PC-3 (cell line): ENCODE measurements at regions not wholly inside any gene's neighbourhood (a gene's known extent, or its start where the extent isn't known, plus 50 kb on each side); places are given as distances from the start of the nearest gene placed in this dataset.

ENCODE experiments used
- ATAC-seq: fragments of 200-7000 bp; cut with Tn5 transposase; 2 replicates; pipeline ENCODE4 v1.9.1; 2020; ENCODE audit warnings: mild to moderate bottlenecking, moderate library complexity
- BruUV-seq: library from RNA; stranded (reverse); fragments of 400-500 nt; replicated peaks from 2 replicates; lab custom pipeline; 2021; lab: Mats Ljungman, UMichigan
- CTCF ChIA-PET: fragments of 300-600 bp; sonication (Branson Sonifier 250); formaldehyde crosslinking; loops from one replicate; lab custom pipeline; 2022; ENCODE audit warnings: antibody characterized with exemption; lab: Charles Lee
- POLR2A ChIA-PET: fragments of 300-600 bp; sonication (Branson Sonifier 250); formaldehyde crosslinking; loops from one replicate; lab custom pipeline; 2022; ENCODE audit warnings: antibody characterized with exemption; ENCODE audit not compliant: unreplicated experiment; lab: Charles Lee
- DNase-seq: peaks from one replicate; pipeline ENCODE4 v3.0.0-alpha.2; 2015
- H2AFZ ChIP-seq: fragments of 300-600 bp; sonication (generic); 2 replicates; pipeline ENCODE4 v1.6.0; 2016; ENCODE audit warnings: antibody characterized with exemption, low read length
- H3F3A ChIP-seq: fragments of 300-600 bp; sonication (generic); one replicate; pipeline ENCODE4 v1.6.0; 2017; ENCODE audit warnings: antibody characterized with exemption, low read length, control low read depth, mild to moderate bottlenecking; ENCODE audit not compliant: unreplicated experiment
- H3K27ac ChIP-seq: fragments of 300-600 bp; sonication (generic); 2 replicates; pipeline ENCODE4 v1.5.1; 2016; ENCODE audit warnings: mild to moderate bottlenecking, low read length
- H3K27me3 ChIP-seq: fragments of 300-600 bp; sonication (generic); 2 replicates; pipeline ENCODE4 v1.6.1; 2016; ENCODE audit warnings: low read length, mixed read lengths
- H3K36me3 ChIP-seq: fragments of 300-600 bp; sonication (generic); 2 replicates; pipeline ENCODE4 v1.6.1; 2016; ENCODE audit warnings: low read depth, mixed run types, low read length, mixed read lengths
- H3K4me1 ChIP-seq: fragments of 300-600 bp; sonication (generic); 2 replicates; pipeline ENCODE4 v1.5.1; 2016; ENCODE audit warnings: low read length; ENCODE audit not compliant: insufficient read depth
- H3K4me2 ChIP-seq: fragments of 300-600 bp; sonication (generic); 2 replicates; pipeline ENCODE4 v1.6.0; 2016; ENCODE audit warnings: low read length
- H3K4me3 ChIP-seq: fragments of 300-600 bp; sonication (generic); 2 replicates; pipeline ENCODE4 v1.5.1; 2016; ENCODE audit warnings: mild to moderate bottlenecking, low read length, mixed read lengths
- H3K79me2 ChIP-seq: fragments of 300-600 bp; sonication (generic); 2 replicates; pipeline ENCODE4 v1.6.1; 2017; ENCODE audit warnings: low read length, mixed read lengths
- H3K9ac ChIP-seq: fragments of 300-600 bp; sonication (generic); 2 replicates; pipeline ENCODE4 v1.6.0; 2016; ENCODE audit warnings: mild to moderate bottlenecking, low read length
- H3K9me2 ChIP-seq: fragments of 300-600 bp; sonication (generic); replicated peaks from 2 replicates; pipeline ENCODE4 v1.6.1; 2016; ENCODE audit warnings: mixed run types, low read length, mixed read lengths
- H3K9me3 ChIP-seq: fragments of 300-600 bp; sonication (generic); 2 replicates; pipeline ENCODE4 v1.6.1; 2016; ENCODE audit warnings: low read length, mixed read lengths
- H4K20me1 ChIP-seq: fragments of 300-600 bp; sonication (generic); 2 replicates; pipeline ENCODE4 v1.6.1; 2016; ENCODE audit warnings: low read length, mixed read lengths
- CTCF ChIP-seq: fragments of 300-600 bp; sonication (generic); conservative IDR thresholded peaks from 2 replicates; pipeline ENCODE4 v1.5.1; 2017; ENCODE audit warnings: antibody characterized with exemption, low read depth, mild to moderate bottlenecking, low read length
- EZH2 ChIP-seq: fragments of 300-600 bp; sonication (generic); IDR thresholded peaks from one replicate; pipeline ENCODE4 v1.6.1; 2017; ENCODE audit warnings: antibody characterized with exemption, mild to moderate bottlenecking, low read length; ENCODE audit not compliant: unreplicated experiment
- EZH2phosphoT487 ChIP-seq: fragments of 300-600 bp; sonication (generic); IDR thresholded peaks from 2 replicates; pipeline ENCODE4 v1.6.1; 2018; ENCODE audit warnings: mild to moderate bottlenecking, antibody characterized with exemption, low read length, borderline replicate concordance
- intact Hi-C: fragments of 100-400 bp; cut with micrococcal nuclease; formaldehyde crosslinking; loops from 2 replicates; pipeline ENCODE4 v1.9.0; 2023

DNA sequence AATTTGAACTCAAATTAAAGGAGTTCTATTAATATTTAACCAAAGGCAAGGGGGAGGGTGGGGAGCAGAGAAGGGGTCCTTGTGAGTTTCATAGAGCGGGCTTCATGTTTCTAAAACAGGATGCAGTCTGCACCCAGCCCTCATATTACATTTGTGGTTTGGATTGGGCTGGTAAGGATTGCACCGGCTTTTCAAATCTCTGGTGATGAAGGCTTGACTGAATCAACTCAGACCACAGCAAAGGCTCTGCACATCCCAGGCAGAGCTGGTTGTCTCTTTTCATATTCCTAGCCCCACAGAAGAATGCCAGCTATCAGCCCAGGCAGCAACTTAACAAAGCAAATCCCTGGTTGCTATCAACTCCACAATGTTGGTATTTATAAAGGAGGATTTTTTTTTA lies 1221.4 kb downstream of the VRK1 start:
- no peak overlapping the region for H3K4me3 ChIP-seq
- no peaks in the 10 kb centered on the region for H3K79me2 ChIP-seq
- intact Hi-C loops, result no loop called here
- H3K9me3 ChIP-seq, result no peaks in the 10 kb centered on the region
- no peak overlapping the region for H3K27ac ChIP-seq
- no peaks in the 10 kb centered on the region for H3K4me1 ChIP-seq
- ATAC-seq, result no peak
- no peak for DNase-seq
- H3K9ac ChIP-seq, result no peak overlapping the region
- ChIA-PET CTCF (no interaction called here), POLR2A (no interaction called here)
- no TSS peak for BruUV-seq
- H3F3A ChIP-seq, result no peaks in the 10 kb centered on the region
- H2AFZ ChIP-seq, result no peak overlapping the region
- no peaks in the 10 kb centered on the region for H3K36me3 ChIP-seq
- no peak overlapping the region for H3K4me2 ChIP-seq
- no peak for TF ChIP-seq EZH2
- TF ChIP-seq EZH2phosphoT487, result no peak
- TF ChIP-seq CTCF, result no peak
- H4K20me1 ChIP-seq, result no peaks in the 10 kb centered on the region
- no peaks in the 10 kb centered on the region for H3K9me2 ChIP-seq
- peaks cover 45% of the 10 kb centered on the region for H3K27me3 ChIP-seq

- ChIA-PET CTCF (no interaction called here), POLR2A (no interaction called here)
- no peak for TF ChIP-seq CTCF
- no peak for TF ChIP-seq EZH2
- TF ChIP-seq EZH2phosphoT487, result no peak
- no peaks in the 10 kb centered on the region for H3K9me3 ChIP-seq
- DNase-seq (no peak), ATAC-seq (no peak)
- H3K4me1 ChIP-seq, result no peaks in the 10 kb centered on the region
- no peak overlapping the region for H3K27ac ChIP-seq
- no peaks in the 10 kb centered on the region for H3K79me2 ChIP-seq
- no peaks in the 10 kb centered on the region for H3F3A ChIP-seq
- no peak overlapping the region for H3K4me3 ChIP-seq
- no peak overlapping the region for H3K9ac ChIP-seq
- no TSS peak for BruUV-seq
- no peaks in the 10 kb centered on the region for H3K9me2 ChIP-seq
- no peaks in the 10 kb centered on the region for H3K36me3 ChIP-seq
- intact Hi-C loops, result no loop called here
- no peaks in the 10 kb centered on the region for H4K20me1 ChIP-seq
- no peak overlapping the region for H2AFZ ChIP-seq
- no peak overlapping the region for H3K4me2 ChIP-seq
- peaks cover 51% of the 10 kb centered on the region for H3K27me3 ChIP-seq
Measured at GRCh38 chr14:98022541-98023520, 1225.6 kb downstream of the VRK1 start.

DNA sequence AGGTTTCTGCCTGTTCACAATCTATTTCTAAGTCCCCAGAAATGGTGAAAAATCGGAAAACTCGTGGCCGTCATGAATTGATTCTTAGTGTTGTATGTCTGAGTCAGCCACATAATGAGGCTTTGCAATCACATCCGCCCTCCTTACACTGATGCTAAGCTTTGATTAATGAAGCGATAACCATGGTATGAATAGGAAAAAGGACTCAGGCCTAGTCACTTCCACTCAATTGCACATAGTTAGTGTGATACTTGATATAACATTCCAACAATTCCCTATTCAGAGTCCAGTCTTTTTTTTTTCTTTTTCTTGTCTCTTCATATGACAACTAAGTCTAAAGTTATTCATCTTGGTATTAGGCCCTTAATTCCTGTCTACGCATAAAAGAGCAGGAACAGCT lies 1231.0 kb downstream of the VRK1 start:
- Histone ChIP-seq H3K9me2 (no peaks in the 10 kb centered on the region), H2AFZ (no peak overlapping the region), H3F3A (no peaks in the 10 kb centered on the region), H3K79me2 (no peaks in the 10 kb centered on the region), H3K9ac (no peak overlapping the region), H3K9me3 (no peaks in the 10 kb centered on the region), H3K36me3 (no peaks in the 10 kb centered on the region), H3K4me2 (no peak overlapping the region), H3K27ac (no peak overlapping the region), H3K27me3 (peaks cover 12% of the 10 kb centered on the region), H3K4me3 (no peak overlapping the region), H4K20me1 (no peaks in the 10 kb centered on the region), H3K4me1 (no peaks in the 10 kb centered on the region)
- no TSS peak for BruUV-seq
- POLR2A ChIA-PET, result no interaction called here
- no peak for DNase-seq
- TF ChIP-seq CTCF, result no peak
- TF ChIP-seq EZH2, result no peak
- no peak for TF ChIP-seq EZH2phosphoT487
- ATAC-seq, result no peak
- intact Hi-C loops, result no loop called here
- CTCF ChIA-PET, result no interaction called here
